MM.1S (cell line): ENCODE measurements at regions not wholly inside any gene's neighbourhood (a gene's known extent, or its start where the extent isn't known, plus 50 kb on each side); places are given as distances from the start of the nearest gene placed in this dataset.
A peak's percentile ranks its signal among the peaks of the same experiment; 100 is the strongest.

ENCODE experiments used
- DNase-seq: peaks from one replicate; pipeline ENCODE4 v3.0.0-alpha.2; 2015
- H2AFZ ChIP-seq: fragments of 300-600 bp; sonication (generic); 2 replicates; pipeline ENCODE4 v1.6.0; 2016; ENCODE audit warnings: antibody characterized with exemption, low read length
- H3F3A ChIP-seq: fragments of 300-600 bp; sonication (generic); 2 replicates; pipeline ENCODE4 v1.6.1; 2016; ENCODE audit warnings: mild to moderate bottlenecking, antibody characterized with exemption, low read length, moderate library complexity, mixed read lengths; ENCODE audit not compliant: insufficient read depth
- H3K27ac ChIP-seq: fragments of 300-600 bp; sonication (generic); 2 replicates; pipeline ENCODE4 v1.5.1; 2016; ENCODE audit warnings: mild to moderate bottlenecking, low read length
- H3K27me3 ChIP-seq: fragments of 300-600 bp; sonication (generic); replicated peaks from 2 replicates; pipeline ENCODE4 v1.6.0; 2016; ENCODE audit warnings: low read length; ENCODE audit not compliant: insufficient read depth
- H3K36me3 ChIP-seq: fragments of 300-600 bp; sonication (generic); replicated peaks from 2 replicates; pipeline ENCODE4 v1.6.1; 2016; ENCODE audit warnings: mild to moderate bottlenecking, low read length, mixed read lengths; ENCODE audit not compliant: insufficient read depth
- H3K4me1 ChIP-seq: fragments of 300-600 bp; sonication (generic); 2 replicates; pipeline ENCODE4 v1.6.1; 2016; ENCODE audit warnings: low read length, mixed read lengths
- H3K4me2 ChIP-seq: fragments of 300-600 bp; sonication (generic); 2 replicates; pipeline ENCODE4 v1.6.0; 2016; ENCODE audit warnings: low read depth, low read length
- H3K4me3 ChIP-seq: fragments of 300-600 bp; sonication (generic); 2 replicates; pipeline ENCODE4 v1.5.1; 2016; ENCODE audit warnings: low read length, mixed read lengths
- H3K79me2 ChIP-seq: fragments of 300-600 bp; sonication (generic); 2 replicates; pipeline ENCODE4 v1.6.1; 2016; ENCODE audit warnings: mixed run types, low read length, mixed read lengths
- H3K9ac ChIP-seq: fragments of 300-600 bp; sonication (generic); 2 replicates; pipeline ENCODE4 v1.6.1; 2016; ENCODE audit warnings: low read length, mixed read lengths
- H3K9me2 ChIP-seq: fragments of 300-600 bp; sonication (generic); replicated peaks from 2 replicates; pipeline ENCODE4 v1.6.1; 2016; ENCODE audit warnings: mild to moderate bottlenecking, low read length, mixed read lengths; ENCODE audit not compliant: insufficient read depth
- H3K9me3 ChIP-seq: fragments of 300-600 bp; sonication (generic); replicated peaks from 2 replicates; pipeline ENCODE4 v1.6.1; 2016; ENCODE audit warnings: mild to moderate bottlenecking, low read length, mixed read lengths; ENCODE audit not compliant: insufficient read depth
- H4K20me1 ChIP-seq: fragments of 300-600 bp; sonication (generic); 2 replicates; pipeline ENCODE4 v1.6.1; 2016; ENCODE audit warnings: mild to moderate bottlenecking, low read length, moderate library complexity, mixed read lengths; ENCODE audit not compliant: insufficient read depth
- EZH2 ChIP-seq: fragments of 300-600 bp; sonication (generic); optimal IDR thresholded peaks from 2 replicates; pipeline ENCODE3; 2017; ENCODE audit warnings: low read depth, mild to moderate bottlenecking, antibody characterized with exemption, low read length, mixed read lengths
- EZH2phosphoT487 ChIP-seq: fragments of 300-600 bp; sonication (generic); IDR thresholded peaks from 2 replicates; pipeline ENCODE4 v1.6.1; 2018; ENCODE audit warnings: antibody characterized with exemption, low read length
- TF ChIP-seq, protein P1 (sequence below): fragments of 300-600 bp; sonication (generic); IDR thresholded peaks from 2 replicates; pipeline ENCODE4 v1.5.1; 2016; ENCODE audit warnings: antibody characterized with exemption, low read length, mixed read lengths

DNA sequence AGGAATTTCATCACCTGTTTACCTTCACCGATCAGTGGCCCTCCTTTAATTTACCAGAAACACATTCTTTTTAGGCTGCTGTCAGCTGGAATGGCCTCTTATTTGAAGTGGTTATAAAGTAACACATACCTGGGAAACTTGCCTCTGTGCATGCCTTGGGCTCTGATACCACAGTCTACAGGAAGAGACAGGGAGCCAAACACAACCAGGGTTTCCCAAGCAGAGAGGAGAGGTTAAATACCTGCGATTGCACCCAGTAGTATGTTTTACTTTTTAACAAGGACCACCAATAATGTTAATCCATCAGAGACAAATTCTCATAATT, 444.0 kb upstream of the SGCG start:
- H3K4me2 ChIP-seq = no peak overlapping the region
- no peak overlapping the region for H3K27ac ChIP-seq
- no peaks in the 10 kb centered on the region for H3K36me3 ChIP-seq
- no peak for DNase-seq
- no peak overlapping the region for H3K9ac ChIP-seq
- no peak overlapping the region for H3K4me3 ChIP-seq
- no peaks in the 10 kb centered on the region for H3K9me2 ChIP-seq
- no peaks in the 10 kb centered on the region for H3K4me1 ChIP-seq
- no peaks in the 10 kb centered on the region for H3K27me3 ChIP-seq
- no peaks in the 10 kb centered on the region for H3K79me2 ChIP-seq
- no peak overlapping the region for H2AFZ ChIP-seq
- no peaks in the 10 kb centered on the region for H4K20me1 ChIP-seq
- no peaks in the 10 kb centered on the region for H3K9me3 ChIP-seq
- TF ChIP-seq EZH2 (no peak), EZH2phosphoT487 (no peak)
- TF ChIP-seq, protein P1, sequence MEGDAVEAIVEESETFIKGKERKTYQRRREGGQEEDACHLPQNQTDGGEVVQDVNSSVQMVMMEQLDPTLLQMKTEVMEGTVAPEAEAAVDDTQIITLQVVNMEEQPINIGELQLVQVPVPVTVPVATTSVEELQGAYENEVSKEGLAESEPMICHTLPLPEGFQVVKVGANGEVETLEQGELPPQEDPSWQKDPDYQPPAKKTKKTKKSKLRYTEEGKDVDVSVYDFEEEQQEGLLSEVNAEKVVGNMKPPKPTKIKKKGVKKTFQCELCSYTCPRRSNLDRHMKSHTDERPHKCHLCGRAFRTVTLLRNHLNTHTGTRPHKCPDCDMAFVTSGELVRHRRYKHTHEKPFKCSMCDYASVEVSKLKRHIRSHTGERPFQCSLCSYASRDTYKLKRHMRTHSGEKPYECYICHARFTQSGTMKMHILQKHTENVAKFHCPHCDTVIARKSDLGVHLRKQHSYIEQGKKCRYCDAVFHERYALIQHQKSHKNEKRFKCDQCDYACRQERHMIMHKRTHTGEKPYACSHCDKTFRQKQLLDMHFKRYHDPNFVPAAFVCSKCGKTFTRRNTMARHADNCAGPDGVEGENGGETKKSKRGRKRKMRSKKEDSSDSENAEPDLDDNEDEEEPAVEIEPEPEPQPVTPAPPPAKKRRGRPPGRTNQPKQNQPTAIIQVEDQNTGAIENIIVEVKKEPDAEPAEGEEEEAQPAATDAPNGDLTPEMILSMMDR = no peak
- no peaks in the 10 kb centered on the region for H3F3A ChIP-seq

DNA sequence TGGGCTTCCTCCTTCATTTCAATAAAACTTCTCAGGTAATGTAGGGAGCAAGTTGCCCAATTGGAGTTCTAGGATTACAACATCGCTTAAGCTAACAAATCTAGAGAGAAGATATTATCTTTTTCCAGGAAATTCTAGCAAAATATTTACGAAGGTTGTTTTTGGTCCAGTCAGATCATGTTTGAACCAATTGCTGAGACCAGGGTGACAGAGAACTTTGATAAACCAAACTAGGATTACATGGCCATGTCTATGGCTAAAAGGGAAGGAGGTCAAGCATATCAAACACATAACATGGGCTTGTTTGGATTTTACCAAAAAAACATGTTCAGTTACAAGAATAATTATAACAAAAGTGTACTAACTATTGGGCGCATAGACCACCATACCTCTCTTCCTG, 442.4 kb upstream of the SGCG start:
- Histone ChIP-seq H3K9ac (no peak overlapping the region), H3K9me2 (no peaks in the 10 kb centered on the region), H3K9me3 (no peaks in the 10 kb centered on the region), H3K36me3 (no peaks in the 10 kb centered on the region), H3F3A (no peaks in the 10 kb centered on the region), H3K4me3 (no peak overlapping the region), H3K4me1 (no peaks in the 10 kb centered on the region), H3K79me2 (no peaks in the 10 kb centered on the region), H2AFZ (no peak overlapping the region), H3K4me2 (no peak overlapping the region), H3K27ac (no peak overlapping the region), H4K20me1 (no peaks in the 10 kb centered on the region), H3K27me3 (no peaks in the 10 kb centered on the region)
- DNase-seq = no peak
- TF ChIP-seq EZH2phosphoT487 (no peak), EZH2 (no peak)
- TF ChIP-seq, protein P1 = no peak

DNA sequence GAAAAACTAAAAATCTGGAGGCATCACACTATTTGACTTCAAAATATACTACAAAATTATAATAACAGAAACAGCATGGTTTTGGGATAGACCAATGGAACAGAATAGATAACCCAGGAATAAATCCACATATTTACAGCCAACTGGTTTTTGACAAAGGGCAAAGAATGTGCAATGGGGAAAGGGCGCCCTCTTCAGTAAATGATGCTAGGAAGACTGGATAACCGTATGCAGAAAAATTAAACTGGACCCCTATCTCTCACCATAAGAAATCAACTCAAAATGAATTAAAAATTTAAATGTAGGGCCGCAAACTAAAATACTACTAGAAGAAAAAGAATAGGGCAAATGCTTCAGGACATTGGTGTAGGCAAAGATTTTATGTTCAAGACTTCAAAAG, 440.5 kb upstream of the SGCG start:
- no peaks in the 10 kb centered on the region for H3K9me2 ChIP-seq
- no peak overlapping the region for H3K4me3 ChIP-seq
- no peaks in the 10 kb centered on the region for H3K4me1 ChIP-seq
- no peaks in the 10 kb centered on the region for H3K79me2 ChIP-seq
- H3K27ac ChIP-seq = no peak overlapping the region
- no peak overlapping the region for H2AFZ ChIP-seq
- no peaks in the 10 kb centered on the region for H3K27me3 ChIP-seq
- no peak overlapping the region for H3K9ac ChIP-seq
- no peak overlapping the region for H3K4me2 ChIP-seq
- H3F3A ChIP-seq = no peaks in the 10 kb centered on the region
- H3K9me3 ChIP-seq = no peaks in the 10 kb centered on the region
- H4K20me1 ChIP-seq = no peaks in the 10 kb centered on the region
- DNase-seq = no peak
- TF ChIP-seq EZH2 (no peak), EZH2phosphoT487 (no peak)
- TF ChIP-seq, protein P1 = peak; percentile 28
- H3K36me3 ChIP-seq = no peaks in the 10 kb centered on the region
